Body of pancreas (tissue), 4 donors: ENCODE measurements at regions not wholly inside any gene's neighbourhood (a gene's known extent, or its start where the extent isn't known, plus 50 kb on each side); places are given as distances from the start of the nearest gene placed in this dataset.

ENCODE experiments used
- POLR2A ChIP-seq, 3 donors: fragments of 450-650 bp; IDR thresholded peaks; one replicate each; pipeline ENCODE4 v1.6.1; 2016; ENCODE audit warnings: antibody characterized with exemption in 3 of 3, mild to moderate bottlenecking in 2 of 3
- TF ChIP-seq, protein P1 (sequence below), 7 experiments: fragments of 450-650 bp in 4 of 7; fragments of 200-600 bp in 3 of 7; sonication (generic) in 3 of 7; IDR thresholded peaks; one replicate each; pipeline ENCODE4 v1.5.1; 2016 to 2019; ENCODE audit warnings: antibody characterized with exemption in 7 of 7

DNA sequence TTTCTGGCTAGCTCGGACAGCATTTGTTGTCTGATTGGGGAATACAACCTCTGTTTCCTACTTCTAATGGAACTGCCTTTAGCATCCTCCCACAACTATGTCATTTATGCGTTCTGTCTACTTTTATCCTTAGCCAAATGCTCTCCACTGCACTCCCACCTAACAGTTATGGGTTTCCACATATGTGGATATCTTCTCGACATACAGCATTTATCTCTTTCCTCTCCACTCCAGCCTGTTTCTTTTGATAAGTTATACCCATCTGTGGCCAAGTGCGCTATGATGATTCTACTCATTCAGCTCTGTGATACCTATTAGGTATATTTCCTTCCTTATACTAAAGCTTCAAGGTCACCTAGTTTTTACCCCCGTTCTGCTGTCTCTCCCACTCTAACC lies 122.2 kb upstream of the NAP1L1 start:
- TF ChIP-seq, protein P1, sequence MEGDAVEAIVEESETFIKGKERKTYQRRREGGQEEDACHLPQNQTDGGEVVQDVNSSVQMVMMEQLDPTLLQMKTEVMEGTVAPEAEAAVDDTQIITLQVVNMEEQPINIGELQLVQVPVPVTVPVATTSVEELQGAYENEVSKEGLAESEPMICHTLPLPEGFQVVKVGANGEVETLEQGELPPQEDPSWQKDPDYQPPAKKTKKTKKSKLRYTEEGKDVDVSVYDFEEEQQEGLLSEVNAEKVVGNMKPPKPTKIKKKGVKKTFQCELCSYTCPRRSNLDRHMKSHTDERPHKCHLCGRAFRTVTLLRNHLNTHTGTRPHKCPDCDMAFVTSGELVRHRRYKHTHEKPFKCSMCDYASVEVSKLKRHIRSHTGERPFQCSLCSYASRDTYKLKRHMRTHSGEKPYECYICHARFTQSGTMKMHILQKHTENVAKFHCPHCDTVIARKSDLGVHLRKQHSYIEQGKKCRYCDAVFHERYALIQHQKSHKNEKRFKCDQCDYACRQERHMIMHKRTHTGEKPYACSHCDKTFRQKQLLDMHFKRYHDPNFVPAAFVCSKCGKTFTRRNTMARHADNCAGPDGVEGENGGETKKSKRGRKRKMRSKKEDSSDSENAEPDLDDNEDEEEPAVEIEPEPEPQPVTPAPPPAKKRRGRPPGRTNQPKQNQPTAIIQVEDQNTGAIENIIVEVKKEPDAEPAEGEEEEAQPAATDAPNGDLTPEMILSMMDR (IDR thresholded peaks at IDR 0.05): no peak
- TF ChIP-seq POLR2A (IDR thresholded peaks at IDR 0.05): no peak
